HG03520 (cell line): ENCODE measurements at regions not wholly inside any gene's neighbourhood (a gene's known extent, or its start where the extent isn't known, plus 50 kb on each side); places are given as distances from the start of the nearest gene placed in this dataset.

ENCODE experiments used
- ATAC-seq: cut with Tn5 transposase; IDR thresholded peaks from one replicate; pipeline ENCODE4 v1.9.1; 2021; ENCODE audit warnings: mild to moderate bottlenecking, moderate library complexity; ENCODE audit not compliant: unreplicated experiment

DNA sequence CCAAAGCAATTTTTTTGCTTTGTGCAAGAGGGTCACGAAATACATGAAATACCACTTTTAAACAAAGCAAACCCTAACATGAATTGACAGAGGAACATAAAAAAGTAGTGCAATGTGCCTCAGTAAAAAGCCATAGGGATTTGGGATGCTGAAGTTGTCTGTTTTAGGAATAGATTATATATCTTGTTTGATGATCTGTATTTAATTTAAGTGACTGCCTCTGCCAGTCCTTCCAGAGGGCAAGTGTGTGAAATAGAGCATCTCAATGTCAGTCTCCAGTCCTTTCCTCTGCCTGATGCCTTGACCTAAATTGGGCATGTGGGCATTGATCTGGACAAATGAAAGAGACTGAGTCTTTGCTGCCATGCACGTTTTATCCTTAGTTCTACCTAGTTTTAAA, 222.8 kb downstream of the PTPRC start:
- ATAC-seq, result no peak

DNA sequence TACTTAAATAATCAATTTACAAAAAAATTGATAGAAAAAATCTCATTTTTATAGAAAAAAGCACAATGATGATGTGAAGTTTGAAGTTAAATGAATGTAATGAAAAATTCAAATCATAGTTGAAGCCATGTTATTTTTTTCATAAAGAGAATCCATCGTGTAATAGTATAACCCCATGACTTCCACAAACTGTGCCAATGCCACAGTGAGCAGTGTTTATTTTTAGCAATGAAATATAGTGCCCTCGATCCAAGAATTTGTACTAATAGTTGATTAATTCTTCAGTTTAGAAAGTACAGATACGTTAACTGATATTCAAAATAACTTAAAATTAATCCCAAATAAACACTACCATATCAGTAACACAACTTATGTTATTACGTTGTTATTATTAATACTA, 225.9 kb downstream of the PTPRC start:
- ATAC-seq, result no peak

DNA sequence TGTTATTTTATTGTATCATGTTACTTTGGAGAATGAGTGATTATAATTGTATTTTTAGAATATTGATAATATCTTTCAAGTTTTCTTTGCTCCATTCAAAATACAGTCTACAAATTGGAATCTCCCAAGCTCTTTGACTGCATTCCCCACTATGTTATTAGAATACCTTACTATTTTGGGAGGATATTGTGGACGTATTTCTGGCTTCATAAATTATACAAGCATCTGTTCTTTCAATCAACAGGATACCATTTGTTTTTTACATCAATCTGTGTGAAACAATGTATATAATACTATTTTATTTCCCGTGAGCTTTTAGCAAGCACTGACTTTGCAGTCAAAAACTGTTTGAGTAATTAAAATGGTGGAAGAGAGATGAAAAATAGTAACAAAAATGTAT, 226.5 kb downstream of the PTPRC start:
- no peak for ATAC-seq

DNA sequence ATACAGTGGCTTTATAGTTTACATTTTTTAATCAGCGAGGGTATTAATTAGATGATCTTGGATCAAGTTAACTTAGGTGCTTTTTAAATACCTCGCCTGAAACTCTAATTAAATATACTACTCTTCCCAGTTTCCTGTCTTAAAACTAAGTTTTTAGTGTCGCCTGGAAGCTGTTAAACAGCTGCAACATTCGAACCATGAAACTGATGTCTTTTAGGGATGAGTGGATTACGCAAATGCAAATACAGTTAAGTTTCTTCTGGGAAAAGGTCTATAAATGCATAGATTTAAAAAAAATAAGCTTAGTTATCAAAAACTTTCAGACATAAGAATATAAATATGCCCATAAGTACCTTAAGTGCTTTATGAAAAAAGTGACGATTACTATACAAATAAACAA, 228.3 kb downstream of the PTPRC start:
- ATAC-seq, result no peak

DNA sequence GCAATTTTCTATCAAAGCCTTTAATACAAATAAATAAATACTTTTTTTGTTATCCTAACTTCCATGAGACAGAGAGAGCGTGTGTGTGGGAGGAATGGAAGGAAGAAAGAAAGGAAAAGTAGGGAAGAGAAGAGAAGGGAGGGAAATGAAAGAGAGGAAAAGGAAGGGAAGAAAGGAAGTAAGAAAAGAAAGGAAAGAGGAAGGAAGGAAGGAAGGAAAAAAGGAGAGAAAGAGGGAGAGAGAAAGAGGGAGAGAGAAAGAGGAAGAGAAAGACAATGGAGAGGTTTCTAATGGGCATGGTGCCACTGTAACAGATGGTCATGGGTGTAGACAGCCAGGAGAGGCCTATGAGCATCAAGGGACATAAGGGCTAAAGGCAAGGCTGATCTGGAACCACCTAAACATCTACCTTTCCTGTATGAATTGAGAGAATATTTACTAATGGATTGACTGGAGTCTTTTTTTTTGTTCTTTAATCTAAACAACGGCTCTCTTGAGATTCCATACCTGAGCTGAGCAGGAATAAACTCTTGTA, 234.9 kb downstream of the PTPRC start:
- ATAC-seq, result no peak

DNA sequence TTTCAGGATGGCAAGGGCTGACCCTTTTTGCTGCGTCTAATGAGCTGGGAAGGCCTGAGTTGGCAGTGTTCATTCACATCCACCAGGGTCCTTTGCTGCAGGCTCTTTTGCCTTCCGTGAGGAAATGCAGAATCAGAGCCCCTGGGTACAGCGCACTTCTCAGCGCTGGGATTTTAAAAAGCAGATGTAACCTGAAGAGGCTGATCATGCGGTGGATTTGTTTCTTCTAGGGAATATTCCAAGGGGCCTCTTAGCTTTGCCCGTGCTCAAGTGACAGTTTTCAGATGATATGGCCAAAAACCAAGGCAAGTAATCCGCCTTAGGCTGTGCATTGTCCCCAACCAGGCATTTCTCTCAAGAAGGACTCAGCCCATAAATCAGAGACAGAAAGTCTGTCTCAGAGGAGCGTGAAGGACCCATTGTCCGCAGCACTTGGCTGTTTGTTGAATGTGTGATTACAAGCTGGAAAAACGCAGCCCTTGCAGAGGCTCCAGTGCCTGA, 237.6 kb downstream of the PTPRC start:
- ATAC-seq, result no peak

DNA sequence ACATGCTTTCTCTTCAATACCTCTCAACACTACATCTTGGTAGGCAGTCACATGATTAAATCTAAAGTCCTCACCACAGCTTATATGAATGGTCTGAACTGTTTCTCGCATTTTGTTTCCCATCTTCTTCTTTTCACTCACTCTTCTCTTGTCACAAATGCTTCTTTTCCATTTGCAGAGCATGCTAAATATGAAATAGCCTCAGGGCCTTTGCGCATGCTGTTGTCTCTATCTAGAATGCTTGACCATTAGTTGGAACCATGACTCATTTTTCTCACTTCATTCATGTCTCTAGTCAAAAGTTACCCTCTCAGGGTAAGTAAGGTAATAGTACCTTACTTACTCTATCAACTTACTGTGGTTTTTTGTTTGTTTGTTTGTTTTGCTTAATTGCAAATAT, 239.7 kb downstream of the PTPRC start:
- no peak for ATAC-seq

DNA sequence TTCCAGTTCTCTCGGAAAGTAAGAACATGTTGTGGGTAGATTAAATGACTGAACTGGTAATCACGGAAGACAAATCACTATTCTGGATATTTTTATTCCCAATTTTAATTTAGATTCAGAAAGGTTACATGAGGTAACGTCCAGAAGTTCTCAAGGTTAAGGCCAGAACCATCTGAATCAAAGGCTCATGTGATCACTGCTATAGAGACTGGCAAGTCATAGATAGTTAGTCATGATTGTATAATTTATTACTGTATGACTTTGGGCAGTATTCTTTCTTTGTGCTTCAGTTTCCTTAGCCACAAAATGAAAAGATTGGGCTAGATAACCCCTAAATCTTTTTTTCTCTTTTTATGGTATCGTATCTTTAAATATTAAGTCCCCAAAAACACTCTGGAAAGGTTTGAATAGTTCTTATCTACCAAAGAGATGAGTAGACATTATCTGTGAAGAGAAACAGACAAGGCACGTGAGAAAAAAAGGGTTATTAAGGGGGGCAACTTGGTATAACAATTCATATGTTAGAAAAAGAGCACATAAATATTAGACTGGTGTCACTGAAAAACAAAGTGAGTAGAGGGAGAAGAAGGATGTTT, 241.0 kb downstream of the PTPRC start:
- ATAC-seq, result no peak

DNA sequence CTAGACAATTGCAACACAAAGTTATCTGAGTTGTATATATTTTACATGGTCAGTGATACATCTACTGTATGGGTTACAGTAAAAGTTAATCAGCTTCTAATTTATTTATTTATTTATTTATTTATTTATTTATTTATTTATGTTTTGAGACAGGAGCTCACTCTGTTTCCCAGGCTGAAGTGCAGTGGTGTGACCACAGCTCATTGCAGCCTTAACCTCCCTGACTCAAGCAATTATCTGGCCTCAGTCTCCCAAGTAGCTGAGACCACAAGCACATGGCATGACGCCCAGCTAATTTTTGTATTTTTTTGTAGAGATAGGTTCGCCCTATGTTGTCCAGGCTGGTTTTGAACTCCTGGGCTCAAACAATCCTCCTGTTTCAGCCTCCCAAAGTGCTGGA, 241.6 kb downstream of the PTPRC start:
- no peak for ATAC-seq

DNA sequence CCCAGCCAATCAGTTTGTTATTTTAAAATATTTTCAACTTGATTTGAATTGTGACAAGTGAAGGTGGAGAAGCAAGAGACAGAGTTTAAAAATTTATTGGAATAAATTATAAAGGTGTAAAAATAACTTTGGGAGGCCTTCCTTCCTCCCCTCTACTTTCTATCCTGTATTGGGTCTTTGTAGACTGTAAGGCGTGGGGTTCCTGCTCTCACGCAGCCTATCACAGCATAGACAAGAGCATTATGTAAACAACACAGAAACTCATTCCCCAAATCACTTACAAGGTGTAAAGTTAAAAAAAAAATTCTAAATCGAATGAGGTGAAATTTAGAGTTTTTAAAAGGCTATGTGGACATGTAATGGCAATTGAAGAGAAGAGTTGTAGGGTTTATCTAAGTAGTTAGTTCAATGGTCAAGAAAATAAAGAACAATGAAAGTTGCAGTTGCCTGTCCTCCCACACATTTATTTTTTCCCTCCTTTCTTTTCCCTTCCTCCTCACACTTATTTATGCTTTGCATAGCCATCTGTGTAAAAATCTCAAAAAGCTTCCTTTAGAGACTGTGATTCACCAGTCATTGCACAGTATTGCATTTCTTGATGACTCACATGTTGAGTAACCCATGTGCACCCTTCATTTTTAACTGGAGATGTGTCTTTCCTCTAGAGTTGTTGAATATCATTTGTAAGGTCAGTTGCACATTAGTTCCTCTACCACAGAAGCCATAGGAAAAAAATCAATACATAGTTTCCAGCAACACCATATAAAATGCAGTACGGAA, 242.2 kb downstream of the PTPRC start:
- no peak for ATAC-seq

DNA sequence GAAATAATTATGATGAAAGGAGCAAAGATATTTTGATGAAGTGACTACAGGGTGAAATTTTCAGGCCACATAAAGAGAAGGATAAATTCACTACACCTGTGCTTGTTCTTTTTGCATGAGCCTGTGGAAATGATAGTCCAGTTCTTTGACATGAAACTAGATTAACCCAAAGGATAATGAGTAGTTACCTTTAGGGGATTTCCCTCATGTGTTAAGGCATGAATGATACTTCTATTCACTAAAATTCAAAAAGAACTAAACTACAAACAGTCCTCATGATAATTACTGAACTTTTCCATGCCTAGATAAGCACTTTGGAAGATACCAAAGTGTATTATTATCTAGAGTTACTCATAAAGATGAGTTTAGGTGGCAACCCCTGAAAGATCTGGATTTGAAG, 244.3 kb downstream of the PTPRC start:
- no peak for ATAC-seq

DNA sequence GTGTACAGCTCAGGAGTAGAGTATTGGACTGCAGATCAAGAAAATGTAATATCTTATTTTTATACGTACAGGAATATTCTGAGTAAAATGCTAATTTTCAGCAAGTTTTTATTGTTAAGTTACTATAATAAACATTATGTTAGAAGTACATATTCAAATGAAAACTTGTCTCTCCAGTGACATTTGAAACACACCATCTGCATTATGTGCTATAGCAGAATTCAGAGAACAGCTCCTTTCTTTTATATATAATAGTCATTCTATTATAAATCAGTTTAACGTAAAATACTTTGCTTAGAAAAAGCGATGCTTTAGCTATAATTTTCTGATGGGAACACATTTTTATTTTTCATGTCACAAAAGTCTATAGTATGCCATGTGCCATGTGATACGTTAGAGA, 249.0 kb downstream of the PTPRC start:
- no peak for ATAC-seq

DNA sequence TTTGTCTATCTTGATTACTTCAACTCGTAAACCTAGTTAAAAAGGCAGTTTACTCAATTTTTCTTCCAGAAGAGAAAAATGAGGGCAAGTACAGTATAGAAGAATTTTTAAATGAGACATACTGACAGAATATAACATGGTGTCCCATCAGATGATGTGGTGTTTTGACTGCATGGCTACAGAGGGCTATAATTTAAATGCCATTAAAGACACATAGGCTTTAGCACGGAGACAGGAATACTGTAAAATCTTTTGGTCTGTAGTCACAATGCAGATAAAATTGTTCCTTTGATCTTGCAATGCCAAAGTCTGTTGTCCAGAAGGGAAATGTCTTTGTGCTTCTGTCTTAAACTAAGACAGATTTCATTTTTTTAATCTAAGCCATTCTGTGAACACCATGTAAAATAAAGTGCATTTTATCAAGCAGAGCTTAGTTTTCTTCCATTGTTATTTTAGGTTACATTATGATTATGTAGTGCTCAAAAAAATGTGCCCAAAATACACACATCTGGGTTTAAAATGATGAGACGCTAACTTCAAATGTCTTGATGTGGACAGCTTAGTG, 249.6 kb downstream of the PTPRC start:
- no peak for ATAC-seq

DNA sequence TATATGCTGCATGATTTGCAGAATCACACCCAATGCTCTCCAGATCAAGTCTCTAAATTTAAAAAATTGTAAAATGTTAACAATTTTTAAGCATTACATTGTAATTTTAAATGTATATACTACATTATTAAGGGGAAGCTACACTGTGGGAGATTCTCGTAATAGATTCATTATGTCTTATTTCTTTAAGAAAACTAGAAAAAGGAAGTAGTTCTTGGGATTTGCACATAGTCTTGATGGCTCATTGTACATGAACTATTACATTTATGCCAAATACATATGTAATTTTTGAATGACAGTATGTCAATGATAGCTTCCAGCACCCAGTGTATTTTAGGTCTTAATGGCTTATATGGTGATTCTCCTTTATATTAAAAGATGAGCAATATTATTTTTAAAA, 250.3 kb downstream of the PTPRC start:
- no peak for ATAC-seq

DNA sequence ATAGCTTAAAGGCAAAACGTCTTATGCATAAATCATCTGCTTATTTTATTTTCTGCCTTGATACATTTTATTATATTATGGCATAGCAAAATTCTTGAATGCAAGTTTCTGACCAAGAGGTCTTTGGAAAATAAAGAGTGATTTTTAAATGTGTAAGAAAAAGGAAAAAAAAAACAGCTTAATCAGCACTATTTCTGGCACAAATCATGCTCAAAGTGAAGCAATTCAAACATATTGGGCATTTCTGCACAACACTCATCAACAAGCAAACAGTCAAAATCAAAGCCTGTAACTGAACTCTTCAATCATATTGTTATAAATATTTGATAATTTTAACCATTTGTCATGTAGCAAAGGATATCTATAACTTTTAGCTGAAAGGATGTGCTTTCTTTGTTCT, 250.9 kb downstream of the PTPRC start:
- no peak for ATAC-seq

DNA sequence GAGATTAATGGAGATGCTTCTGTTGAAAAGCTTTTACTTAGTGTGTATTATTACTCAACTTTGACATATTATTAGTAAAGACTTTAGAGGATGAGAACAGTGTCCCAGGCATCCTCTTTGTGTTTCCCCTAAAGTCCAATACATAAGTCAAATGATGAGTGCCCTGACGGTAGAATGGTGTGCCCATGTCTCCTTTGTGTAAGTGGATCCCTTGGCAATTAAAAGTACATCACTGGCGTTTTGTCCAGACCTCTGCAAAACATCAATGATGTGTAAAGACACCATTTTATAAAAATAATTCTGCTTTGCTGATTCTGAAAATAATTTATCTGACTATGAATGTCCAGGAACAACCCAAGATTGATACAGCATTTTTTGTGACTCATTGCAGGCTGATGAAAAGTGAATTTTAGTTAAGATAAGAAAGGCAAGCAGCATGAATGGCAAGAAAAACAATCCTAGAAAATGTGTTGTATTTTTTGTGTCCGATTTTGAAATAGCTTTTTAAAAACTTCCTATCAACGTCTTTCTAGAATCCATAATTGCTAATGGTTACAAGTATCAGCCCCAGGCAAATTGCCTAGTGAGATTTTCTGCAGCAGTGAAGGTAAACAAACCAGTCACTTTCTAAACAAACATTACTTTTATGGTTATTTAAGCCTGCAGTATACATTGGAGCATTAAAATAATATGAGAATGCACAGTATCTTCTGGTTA, 251.5 kb downstream of the PTPRC start:
- ATAC-seq, result no peak

DNA sequence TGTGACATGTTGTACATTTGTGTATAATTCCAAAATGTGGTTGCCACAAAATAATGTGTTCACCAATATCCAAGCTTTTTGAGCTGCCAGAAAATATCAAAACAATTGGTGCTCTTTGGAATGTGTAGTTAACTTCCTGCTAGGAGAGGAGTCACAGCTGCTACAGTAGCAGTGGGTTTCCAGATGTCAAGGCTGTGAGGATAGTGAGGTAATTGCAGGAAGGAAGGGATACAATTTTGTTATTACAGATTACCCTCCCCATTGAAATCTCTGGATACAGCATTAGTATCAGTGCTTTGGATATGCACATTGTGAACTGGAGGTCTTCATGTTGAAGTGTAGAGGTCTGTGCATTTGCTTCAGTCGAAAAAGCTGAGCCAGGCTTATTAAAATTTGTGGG, 253.2 kb downstream of the PTPRC start:
- no peak for ATAC-seq

DNA sequence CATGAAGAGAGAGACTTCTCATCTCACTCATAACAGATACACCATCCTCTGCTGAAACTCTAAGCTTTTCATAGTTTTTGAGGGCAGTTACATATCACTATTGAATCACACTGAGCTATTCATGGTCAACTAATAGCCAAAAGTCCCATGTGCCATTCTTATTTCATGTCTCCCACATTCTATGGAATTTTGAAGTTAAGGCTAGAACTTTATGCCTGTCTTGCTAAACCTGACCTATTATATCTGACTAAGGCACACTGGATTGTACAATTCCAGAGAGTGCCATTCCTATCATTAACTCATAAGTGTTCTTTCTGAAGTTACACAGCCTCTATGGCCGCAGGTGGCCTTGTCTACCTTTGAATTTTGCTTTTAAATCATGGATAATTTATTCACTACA, 254.3 kb downstream of the PTPRC start:
- ATAC-seq, result no peak

DNA sequence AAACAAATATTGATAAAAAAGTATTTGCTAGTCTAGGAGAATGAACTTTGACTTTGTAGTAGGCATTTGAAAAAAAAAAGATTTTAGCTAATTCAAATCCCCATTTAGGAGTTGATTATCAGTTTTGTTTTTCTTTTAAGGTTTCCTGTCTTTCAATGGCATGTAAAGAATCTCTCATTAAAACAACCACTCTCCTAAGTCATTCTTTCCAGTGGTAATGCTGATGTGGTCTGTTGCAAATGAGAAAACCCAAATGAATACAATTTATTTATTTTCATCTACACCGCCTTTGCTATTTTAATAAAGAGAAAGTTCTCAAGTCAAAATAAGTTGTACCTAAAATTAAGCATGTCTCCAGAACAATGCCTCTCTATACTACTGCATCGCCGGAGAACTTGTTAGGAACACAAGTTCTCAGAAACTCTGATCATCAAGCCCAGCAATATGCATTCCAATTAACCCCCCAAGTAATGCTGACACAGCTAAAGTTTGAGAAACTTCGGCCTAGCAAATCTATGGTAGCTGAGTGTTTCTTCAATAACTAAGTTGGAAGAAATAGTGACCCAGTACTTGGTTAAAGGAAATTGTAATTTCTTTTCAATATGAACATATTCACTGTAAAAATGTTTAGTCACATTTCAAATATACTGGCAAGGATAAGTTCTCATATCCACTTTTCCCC, 255.1 kb downstream of the PTPRC start:
- ATAC-seq, result no peak

DNA sequence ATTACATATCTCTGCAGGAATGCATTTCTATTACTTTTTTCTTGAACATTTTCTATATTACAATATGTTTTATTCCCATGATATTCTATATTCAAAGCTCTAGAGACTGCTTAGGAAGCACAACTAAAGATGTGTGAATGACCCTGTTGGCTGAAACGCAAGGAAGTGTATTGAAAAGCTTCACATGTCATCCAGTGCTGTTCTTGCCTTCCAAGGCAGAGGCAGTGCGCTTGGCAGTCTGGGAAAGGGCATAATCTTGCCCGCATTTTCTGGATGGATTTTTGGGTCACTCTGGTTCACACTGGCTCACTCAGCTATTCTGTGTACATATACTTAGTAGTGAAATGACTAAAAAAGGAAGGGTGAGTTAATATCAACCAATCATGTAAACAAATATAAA, 262.4 kb downstream of the PTPRC start:
- ATAC-seq, result no peak

DNA sequence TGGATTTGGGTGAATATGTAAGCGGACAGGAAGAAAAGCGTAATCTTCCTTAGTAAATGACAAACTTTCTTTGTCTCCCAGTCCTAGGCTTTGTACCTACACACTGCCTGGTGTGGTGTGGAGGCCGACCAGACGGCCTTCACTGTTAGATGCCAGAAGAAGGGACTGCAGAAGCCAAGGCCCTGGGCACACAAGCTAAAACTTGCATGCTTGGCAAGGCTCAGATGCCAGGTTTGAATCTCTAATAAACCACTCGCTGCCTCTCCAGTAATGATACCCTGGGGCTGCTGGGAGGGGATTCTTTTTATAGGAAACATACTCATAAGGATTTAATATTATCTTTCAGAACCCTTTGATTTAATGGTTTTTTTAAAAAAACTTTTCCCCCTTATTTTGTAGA, 263.8 kb downstream of the PTPRC start:
- ATAC-seq, result no peak
